ENCODE measurements at regions not wholly inside any gene's neighbourhood (a gene's known extent, or its start where the extent isn't known, plus 50 kb on each side); places are given as distances from the start of the nearest gene placed in this dataset.

DNA sequence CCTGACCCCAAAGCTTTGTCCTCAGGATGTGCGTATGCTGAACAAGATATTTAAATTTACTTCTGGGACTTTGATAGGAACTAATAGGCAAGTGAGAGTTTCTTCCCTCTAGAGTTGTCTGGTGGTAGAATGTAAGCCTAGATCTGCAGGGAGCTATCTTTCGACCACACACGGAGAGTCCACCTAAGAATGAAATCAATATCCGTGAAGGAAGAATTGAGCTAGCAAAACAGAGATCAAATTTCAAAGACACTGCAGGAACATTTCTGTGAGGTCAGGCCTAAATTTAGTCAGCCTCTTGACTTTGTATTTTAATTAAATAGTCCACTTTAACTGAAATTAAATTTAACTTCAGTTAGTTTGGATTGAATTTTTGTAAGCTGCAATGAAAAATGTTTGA, 871.3 kb downstream of the RAB28 start:
- no peak overlapping the region for H4K8ac ChIP-seq (ENCODE audit: extremely low read depth, insufficient read depth, low read length)
- H2BK20ac ChIP-seq (ENCODE audit: low read length), result no peak overlapping the region
- no peak overlapping the region for H4K5ac ChIP-seq (ENCODE audit: insufficient read length, low read depth, low read length)
- H3K79me1 ChIP-seq (ENCODE audit: low read depth, low read length), result no peaks in the 10 kb centered on the region
- H3K36me3 ChIP-seq (ENCODE audit: control insufficient read depth in 2 of 4, insufficient read depth in 4 of 4, low read length in 3 of 4), result no peaks in the 10 kb centered on the region
- H3K4me3 ChIP-seq (ENCODE audit: extremely low read depth in 1 of 4, insufficient read depth in 2 of 4, low read depth in 3 of 4, low read length in 4 of 4), result no peak overlapping the region
- no peak overlapping the region for H2BK120ac ChIP-seq (replicated peaks; ENCODE audit: low read depth, low read length)
- H2BK15ac ChIP-seq (ENCODE audit: low read length), result no peak overlapping the region
- H4K20me1 ChIP-seq (replicated peaks in 1 of 2; ENCODE audit: control insufficient read depth in 1 of 2, insufficient read depth in 2 of 2, low read length in 2 of 2), result no peaks in the 10 kb centered on the region
- no peak overlapping the region for H3K23ac ChIP-seq (ENCODE audit: insufficient read length)
- no peak overlapping the region for H3K14ac ChIP-seq (ENCODE audit: insufficient read length)
- ChIA-PET POLR2A (ENCODE audit: partially characterized antibody) (no interaction called here), CTCF (ENCODE audit: partially characterized antibody) (interaction anchor here (0.8 to 1.8 kb wide), 5 partner anchors 17 to 780 kb away, joined by 3 to 6 read pairs (median 3); no protein-coding TSS in a partner anchor)
- H3K4me2 ChIP-seq (ENCODE audit: insufficient read depth in 1 of 2, low read depth in 2 of 2, low read length in 2 of 2), result no peak overlapping the region
- no peak overlapping the region for H4K91ac ChIP-seq (replicated peaks; ENCODE audit: insufficient read length, low read length)
- FAIRE-seq (no peak), DNase-seq (ENCODE audit: low read depth in 1 of 2, low spot score in 2 of 2) (no peak)
- no peak overlapping the region for H3K27ac ChIP-seq (ENCODE audit: low read depth, low read length)
- H3K23me2 ChIP-seq (ENCODE audit: low read depth, low read length), result no peaks in the 10 kb centered on the region
- H3K9me3 ChIP-seq (ENCODE audit: insufficient read depth in 2 of 2, low read depth in 1 of 2, low read length in 1 of 2), result peaks cover 0 to 6% of the 10 kb centered on the region in 2 experiments; a peak in 1 of 4 replicates
- no peak overlapping the region for H2AK5ac ChIP-seq (ENCODE audit: low read depth, low read length)
- no peak overlapping the region for H2BK12ac ChIP-seq (ENCODE audit: low read depth, low read length)
- peaks cover 0 to 7% (median 2%) of the 10 kb centered on the region in 4 experiments; a peak in 1 of 7 replicates for H3K4me1 ChIP-seq (replicated peaks in 1 of 4; ENCODE audit: control insufficient read depth in 3 of 4, insufficient read depth in 4 of 4, low read length in 3 of 4)
- WGBS, 2 experiments (ENCODE audit: extremely low coverage in 1 of 2, insufficient coverage in 1 of 2, insufficient read length in 1 of 2, insufficient replicate concordance in 2 of 2, low coverage in 1 of 2, low lambda C conversion rate in 2 of 2, missing lambda C conversion rate in 1 of 2), result 91% methylated on average over 4 of the region's 4 CpGs; no CpG with 5 or more reads in 1 of the 2 experiments
- H3K79me2 ChIP-seq (ENCODE audit: control insufficient read depth in 1 of 2, insufficient read depth in 2 of 2, low read length in 2 of 2), result no peaks in the 10 kb centered on the region
- no peak overlapping the region for H3K9ac ChIP-seq (replicated peaks in 1 of 4; ENCODE audit: extremely low read depth in 1 of 4, low read depth in 3 of 4, low read length in 3 of 4)
- H3K27me3 ChIP-seq (replicated peaks in 1 of 4; ENCODE audit: control insufficient read depth in 3 of 4, extremely low read depth in 1 of 4, insufficient read depth in 3 of 4, low read length in 3 of 4), result no peaks in the 10 kb centered on the region
- H3K18ac ChIP-seq (ENCODE audit: extremely low read depth, low read length), result no peak overlapping the region
- H3K4ac ChIP-seq (replicated peaks; ENCODE audit: insufficient read length, low read depth, low read length), result no peak overlapping the region
- H2BK5ac ChIP-seq (ENCODE audit: low read depth, low read length), result no peak overlapping the region
- no peak overlapping the region; the same call in 1 of the 2 replicates for H2AFZ ChIP-seq (ENCODE audit: low read length)
- H3K56ac ChIP-seq (replicated peaks; ENCODE audit: insufficient read length, low read depth, low read length), result no peak overlapping the region
- TF ChIP-seq HDAC2 (IDR thresholded peaks at IDR 0.05; ENCODE audit: borderline replicate concordance in 1 of 2, low read depth in 2 of 2, low read length in 2 of 2) (no peak), MAX (IDR thresholded peaks at IDR 0.05) (no peak), NRF1 (IDR thresholded peaks at IDR 0.05; ENCODE audit: low read depth, low read length) (no peak), RBBP5 (IDR thresholded peaks at IDR 0.05; ENCODE audit: borderline replicate concordance, low read depth, low read length) (no peak), TBP (IDR thresholded peaks at IDR 0.05; ENCODE audit: low read depth, low read length) (no peak), EZH2 (IDR thresholded peaks at IDR 0.05; ENCODE audit: low read depth, low read length, severe bottlenecking) (no peak), CHD2 (IDR thresholded peaks at IDR 0.05; ENCODE audit: low read length) (no peak), GTF2F1 (IDR thresholded peaks at IDR 0.05; ENCODE audit: borderline replicate concordance, low read depth, low read length) (no peak), JUN (IDR thresholded peaks at IDR 0.05; ENCODE audit: low read depth, low read length) (no peak)
- TF ChIP-seq, protein P1, sequence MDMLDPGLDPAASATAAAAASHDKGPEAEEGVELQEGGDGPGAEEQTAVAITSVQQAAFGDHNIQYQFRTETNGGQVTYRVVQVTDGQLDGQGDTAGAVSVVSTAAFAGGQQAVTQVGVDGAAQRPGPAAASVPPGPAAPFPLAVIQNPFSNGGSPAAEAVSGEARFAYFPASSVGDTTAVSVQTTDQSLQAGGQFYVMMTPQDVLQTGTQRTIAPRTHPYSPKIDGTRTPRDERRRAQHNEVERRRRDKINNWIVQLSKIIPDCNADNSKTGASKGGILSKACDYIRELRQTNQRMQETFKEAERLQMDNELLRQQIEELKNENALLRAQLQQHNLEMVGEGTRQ (IDR thresholded peaks at IDR 0.05; ENCODE audit: low read length), result no peak
